ENCODE measurements at regions not wholly inside any gene's neighbourhood (a gene's known extent, or its start where the extent isn't known, plus 50 kb on each side); places are given as distances from the start of the nearest gene placed in this dataset.
A peak's percentile ranks its signal among the peaks of the same experiment; 100 is the strongest.
"Not testable (repeated sequence)": the region's sequence is repeated elsewhere in the genome, so short reads cannot be mapped to it uniquely, and the experiment has no call there.

GRCh38 chr1:147348592-147348991 is 106.1 kb downstream of the CHD1L start:
- DNase-seq (ENCODE audit: low read depth in 2 of 3, low spot score in 1 of 3): not testable (repeated sequence)

- no peak for DNase-seq (ENCODE audit: low read depth in 2 of 3, low spot score in 1 of 3)
Observed at GRCh38 chr1:147349533-147349932, 107.0 kb downstream of the CHD1L start.

GRCh38 chr1:147351140-147351835 is 108.8 kb downstream of the CHD1L start:
- no peak for DNase-seq (ENCODE audit: low read depth in 2 of 3, low spot score in 1 of 3)

- DNase-seq (ENCODE audit: low read depth in 2 of 3, low spot score in 1 of 3): no peak
Observed at GRCh38 chr1:147377263-147378246, 135.1 kb downstream of the CHD1L start.

- no peak for DNase-seq (ENCODE audit: low read depth in 2 of 3, low spot score in 1 of 3)
Observed at GRCh38 chr1:147379889-147380288, 137.4 kb downstream of the CHD1L start.

GRCh38 chr1:147384804-147385203 is 142.3 kb downstream of the CHD1L start:
- DNase-seq (ENCODE audit: low read depth in 2 of 3, low spot score in 1 of 3): no peak

- DNase-seq (ENCODE audit: low read depth in 2 of 3, low spot score in 1 of 3): no peak
Observed at GRCh38 chr1:147388969-147389368, 146.5 kb downstream of the CHD1L start.

GRCh38 chr1:147389532-147390184 is 147.2 kb downstream of the CHD1L start:
- DNase-seq (ENCODE audit: low read depth in 2 of 3, low spot score in 1 of 3): peak in 1 of 3 donors; percentile 8

GRCh38 chr1:147390185-147390542 is 147.7 kb downstream of the CHD1L start:
- no peak for DNase-seq (ENCODE audit: low read depth in 2 of 3, low spot score in 1 of 3)

- no peak for DNase-seq (ENCODE audit: low read depth in 2 of 3, low spot score in 1 of 3)
Observed at GRCh38 chr1:147391114-147391513, 148.6 kb downstream of the CHD1L start.

- not testable (repeated sequence) for DNase-seq (ENCODE audit: low read depth in 2 of 3, low spot score in 1 of 3)
Observed at GRCh38 chr1:147402326-147403045, 138.8 kb upstream of the BCL9 start.

GRCh38 chr1:147404344-147404743 is 137.0 kb upstream of the BCL9 start:
- not testable (repeated sequence) for DNase-seq (ENCODE audit: low read depth in 2 of 3, low spot score in 1 of 3)

- DNase-seq (ENCODE audit: low read depth in 2 of 3, low spot score in 1 of 3): no peak
Observed at GRCh38 chr1:147409886-147410285, 131.4 kb upstream of the BCL9 start.

GRCh38 chr1:147413110-147413605 is 128.1 kb upstream of the BCL9 start:
- DNase-seq (ENCODE audit: low read depth in 2 of 3, low spot score in 1 of 3): no peak

GRCh38 chr1:147414505-147415163 is 126.7 kb upstream of the BCL9 start:
- DNase-seq (ENCODE audit: low read depth in 2 of 3, low spot score in 1 of 3): no peak

- DNase-seq (ENCODE audit: low read depth in 2 of 3, low spot score in 1 of 3): no peak
Observed at GRCh38 chr1:147417024-147417423, 124.3 kb upstream of the BCL9 start.

GRCh38 chr1:147423100-147423827 is 118.0 kb upstream of the BCL9 start:
- not testable (repeated sequence) for DNase-seq (ENCODE audit: low read depth in 2 of 3, low spot score in 1 of 3)

- DNase-seq (ENCODE audit: low read depth in 2 of 3, low spot score in 1 of 3): no peak
Observed at GRCh38 chr1:147434921-147435320, 106.4 kb upstream of the BCL9 start.

GRCh38 chr1:147444381-147444780 is 96.9 kb upstream of the BCL9 start:
- DNase-seq (ENCODE audit: low read depth in 2 of 3, low spot score in 1 of 3): no peak

GRCh38 chr1:147451628-147452027 is 89.7 kb upstream of the BCL9 start:
- DNase-seq (ENCODE audit: low read depth in 2 of 3, low spot score in 1 of 3): no peak
